LHCN-M2 (cell line): ENCODE measurements at regions not wholly inside any gene's neighbourhood (a gene's known extent, or its start where the extent isn't known, plus 50 kb on each side); places are given as distances from the start of the nearest gene placed in this dataset.
"Not testable (repeated sequence)": the region's sequence is repeated elsewhere in the genome, so short reads cannot be mapped to it uniquely, and the experiment has no call there.

Experiments used
- DNase-seq: peaks from one replicate; pipeline ENCODE4 v3.0.0-alpha.2; 2012; ENCODE audit warnings: low read depth

DNA sequence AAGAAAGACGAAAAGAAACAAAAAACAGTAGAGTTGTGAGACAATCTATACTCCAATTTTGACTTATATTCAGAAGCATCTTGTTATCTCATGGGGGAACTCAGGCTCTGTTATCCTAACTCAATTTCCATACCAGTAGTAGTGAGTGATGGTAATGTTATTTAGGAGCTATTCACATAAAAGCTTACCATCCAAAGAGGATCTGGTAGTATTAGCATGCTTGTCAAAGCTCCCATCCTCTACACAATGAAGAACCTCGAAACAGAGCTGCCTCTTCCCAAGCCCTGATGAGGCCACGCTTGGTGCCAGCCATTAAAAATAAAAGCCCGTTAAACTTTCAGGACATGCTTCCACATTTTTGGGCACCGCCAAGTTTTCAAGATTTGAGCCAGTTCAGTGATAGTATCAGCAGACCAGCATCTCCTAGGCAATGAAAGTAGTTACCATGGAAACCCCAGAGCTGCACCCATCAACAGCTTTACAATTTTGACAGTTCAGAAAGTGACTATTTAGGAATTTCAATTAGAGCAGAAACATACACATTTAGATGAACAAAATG is 173.3 kb downstream of the CD83 start:
- no peak for DNase-seq

DNA sequence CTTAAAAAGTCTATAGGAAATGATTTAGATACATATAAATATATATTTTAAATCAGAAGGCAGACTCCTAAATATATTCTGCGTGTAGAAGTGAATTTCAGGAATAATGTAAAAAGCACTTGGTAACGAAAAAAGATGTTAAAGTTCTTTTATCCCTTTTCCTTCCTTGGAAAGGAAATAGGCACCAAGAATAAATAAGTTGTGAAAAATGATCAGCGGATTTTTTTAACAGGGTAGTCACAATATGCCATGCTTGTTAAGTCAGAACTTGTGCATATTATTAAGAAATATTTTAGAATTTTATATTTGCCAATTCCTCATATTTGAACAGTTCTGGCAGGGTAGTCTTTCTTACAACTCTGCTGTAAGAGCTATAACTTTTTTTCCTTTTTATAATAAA is 173.8 kb downstream of the CD83 start:
- no peak for DNase-seq

DNA sequence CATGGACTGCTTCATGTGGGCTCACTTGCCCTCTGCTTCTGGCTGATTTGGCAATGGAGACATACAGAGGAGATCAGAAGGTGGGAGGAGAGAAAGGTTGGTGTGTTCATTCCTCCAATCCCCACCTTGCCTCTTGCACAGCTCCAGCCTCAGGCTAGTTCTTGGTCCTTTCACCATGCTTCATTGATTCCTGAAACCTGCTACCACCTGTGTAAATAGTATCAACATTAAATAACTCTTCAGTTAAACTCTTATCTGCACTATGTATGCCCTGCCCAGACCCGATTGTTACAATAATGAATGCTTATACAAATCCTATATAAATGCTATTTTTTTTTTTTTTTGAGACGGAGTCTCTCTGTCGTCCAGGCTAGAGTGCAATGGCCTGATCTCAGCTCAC is 174.5 kb downstream of the CD83 start:
- no peak for DNase-seq

DNA sequence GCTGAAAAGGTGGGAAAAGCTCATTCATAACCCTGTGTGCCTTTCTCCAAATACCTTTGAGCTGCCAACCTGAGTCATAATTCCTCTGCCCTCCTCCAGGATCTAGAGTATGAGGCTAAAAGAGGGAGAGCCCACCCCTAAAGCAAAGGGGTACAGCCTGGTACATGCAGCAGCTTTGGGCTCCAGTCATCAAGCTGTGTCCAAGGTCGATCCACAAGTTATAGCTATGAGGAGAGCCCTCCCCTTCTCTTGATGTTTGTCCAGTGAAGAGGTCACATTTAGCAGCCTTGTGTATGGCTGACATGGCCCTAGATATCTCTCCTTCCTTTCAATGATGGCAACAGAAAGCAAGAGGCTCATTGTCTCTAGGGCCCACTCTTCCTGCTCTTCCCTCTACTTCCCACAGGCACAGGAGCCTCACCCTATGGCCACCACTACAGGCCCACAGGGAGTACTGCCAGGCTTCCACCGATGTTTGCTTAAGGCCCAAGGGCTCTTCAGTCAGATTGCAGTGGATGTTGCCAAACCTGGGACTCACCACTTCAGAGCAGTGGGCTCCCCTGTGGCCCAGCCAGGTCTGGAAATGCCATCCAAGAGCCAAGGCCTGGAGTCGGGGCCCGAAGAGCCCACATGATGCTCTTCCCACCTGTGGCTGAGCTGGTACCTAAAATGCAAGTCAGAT is 176.8 kb downstream of the CD83 start:
- DNase-seq, result no peak

DNA sequence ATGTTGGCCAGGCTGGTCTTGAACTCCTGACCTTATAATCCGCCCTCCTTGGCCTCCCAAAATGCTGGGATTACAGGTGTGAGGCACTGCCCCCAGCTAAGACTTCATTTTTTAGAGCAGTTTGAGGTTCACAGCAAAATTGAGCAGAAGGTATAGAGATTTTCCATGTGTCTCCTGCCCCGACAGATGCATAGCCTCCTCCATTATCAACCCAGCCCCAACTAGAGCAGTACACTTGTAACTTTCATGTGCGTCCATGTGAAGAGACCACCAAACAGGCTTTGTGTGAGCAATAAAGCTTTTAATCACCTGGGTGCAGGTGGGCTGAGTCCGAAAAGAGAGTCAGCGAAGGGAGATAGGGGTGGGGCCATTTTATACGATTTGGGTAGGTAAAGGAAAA is 179.1 kb downstream of the CD83 start:
- not testable (repeated sequence) for DNase-seq

DNA sequence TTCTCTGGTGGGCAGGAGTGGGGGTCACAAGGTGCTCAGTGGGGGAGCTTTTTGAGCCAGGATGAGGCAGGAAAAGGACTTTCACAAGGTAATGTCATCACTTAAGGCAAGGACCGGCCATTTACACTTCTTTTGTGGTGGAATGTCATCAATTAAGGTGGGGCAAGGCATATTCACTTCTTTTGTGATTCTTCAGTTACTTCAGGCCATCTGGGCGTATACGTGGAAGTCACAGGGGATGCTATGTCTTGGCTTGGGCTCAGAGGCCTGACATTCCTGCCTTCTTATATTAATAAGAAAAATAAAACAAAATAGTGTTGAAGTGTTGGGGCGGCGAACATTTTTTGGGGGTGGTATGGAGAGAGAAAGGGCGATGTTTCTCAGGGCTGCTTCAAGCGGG is 179.5 kb downstream of the CD83 start:
- DNase-seq, result not testable (repeated sequence)

DNA sequence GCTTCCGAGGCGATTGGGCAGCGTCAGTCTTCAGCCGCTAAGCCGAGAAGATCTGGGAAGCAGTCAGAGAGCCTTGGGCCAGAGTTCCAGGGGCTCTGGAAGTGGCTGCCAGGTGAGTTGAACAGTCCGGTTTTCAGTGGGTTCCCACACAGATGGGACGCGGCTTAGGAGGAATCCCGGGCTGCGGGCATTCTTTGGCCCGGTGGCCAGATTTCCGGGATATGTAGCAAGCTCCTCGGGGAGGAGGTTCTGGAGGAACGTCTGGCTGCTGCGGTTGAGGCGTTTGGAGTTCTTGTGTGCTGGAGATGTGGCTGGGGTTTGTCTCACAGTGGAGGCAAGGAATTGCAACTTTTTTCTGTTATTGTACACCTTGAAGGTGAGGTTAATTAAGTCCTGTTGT is 182.6 kb downstream of the CD83 start:
- not testable (repeated sequence) for DNase-seq

DNA sequence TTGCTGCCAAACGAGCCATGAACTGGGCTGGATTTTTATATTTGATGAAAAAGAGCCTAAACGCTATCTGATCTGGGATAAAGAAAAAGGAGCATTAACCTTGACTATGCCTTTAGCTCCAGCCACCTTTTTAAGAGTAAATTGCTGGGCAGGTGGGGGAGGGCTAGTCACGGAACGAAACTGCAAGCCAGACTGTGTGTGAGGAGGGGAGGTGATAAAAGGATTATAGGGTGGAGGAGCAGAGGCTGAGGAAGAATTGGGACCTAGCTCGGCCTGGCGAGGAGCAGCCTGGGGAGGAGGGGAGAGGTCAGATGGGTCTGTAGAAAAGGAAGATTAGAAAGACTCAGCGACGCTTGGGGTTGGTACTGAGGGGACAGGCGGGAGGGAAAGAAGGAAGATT is 183.1 kb downstream of the CD83 start:
- DNase-seq, result not testable (repeated sequence)

DNA sequence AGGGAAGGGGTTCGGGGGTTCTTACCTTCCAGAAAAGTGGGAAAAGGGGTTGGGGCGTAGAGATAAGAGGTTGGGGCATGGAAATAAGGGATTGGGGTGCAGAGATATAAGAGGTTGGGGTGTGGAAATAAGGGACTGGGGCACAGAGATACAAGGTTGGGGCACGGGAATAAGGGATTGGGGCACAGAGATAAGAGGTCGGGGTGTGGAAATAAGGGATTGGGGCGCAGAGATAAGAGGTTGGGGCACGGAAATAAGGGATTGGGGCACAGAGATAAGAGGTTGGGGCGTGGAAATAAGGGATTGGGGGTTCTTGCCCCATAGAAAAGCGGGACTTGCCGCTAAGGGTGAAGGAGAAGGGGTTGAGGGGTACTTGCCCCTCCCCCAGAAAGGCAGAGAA is 183.9 kb downstream of the CD83 start:
- not testable (repeated sequence) for DNase-seq

DNA sequence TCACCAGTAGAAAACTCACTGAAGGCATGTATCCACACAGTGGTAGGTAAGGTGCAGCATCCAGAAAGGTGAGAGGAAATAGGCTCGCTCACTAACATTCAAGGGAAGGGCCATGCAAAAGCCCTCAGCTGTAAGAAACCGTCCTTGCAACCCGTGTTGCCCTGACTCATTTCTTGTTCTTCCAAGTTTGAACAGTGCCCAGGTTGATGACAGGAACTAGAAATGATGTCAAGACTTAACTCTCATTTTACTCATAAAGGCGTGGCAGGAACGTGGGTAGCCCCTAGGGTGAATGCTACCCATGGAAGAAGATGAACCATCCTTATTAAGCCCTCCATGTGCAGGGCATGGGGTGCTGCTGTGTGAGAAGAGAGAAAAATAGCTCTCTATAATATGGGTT is 187.6 kb downstream of the CD83 start:
- DNase-seq, result no peak

DNA sequence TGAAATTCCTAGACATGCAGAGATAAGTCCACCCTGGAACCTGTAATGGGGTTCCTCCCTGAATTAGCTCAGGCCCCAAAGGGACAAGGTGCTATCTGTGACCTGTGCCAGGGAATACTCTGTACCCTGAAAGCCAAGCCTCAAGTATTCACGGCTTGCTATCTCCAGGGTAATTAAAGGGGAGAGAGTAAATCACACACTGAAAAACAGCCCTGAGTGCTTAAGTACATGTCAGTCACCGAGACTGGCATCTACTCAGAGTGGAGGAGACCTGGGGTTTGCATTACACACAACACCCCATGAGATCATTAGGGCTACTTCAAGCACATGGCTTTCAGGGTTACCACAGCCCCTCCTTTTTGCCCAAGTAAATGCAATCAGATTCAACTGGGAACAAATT is 188.1 kb downstream of the CD83 start:
- no peak for DNase-seq

DNA sequence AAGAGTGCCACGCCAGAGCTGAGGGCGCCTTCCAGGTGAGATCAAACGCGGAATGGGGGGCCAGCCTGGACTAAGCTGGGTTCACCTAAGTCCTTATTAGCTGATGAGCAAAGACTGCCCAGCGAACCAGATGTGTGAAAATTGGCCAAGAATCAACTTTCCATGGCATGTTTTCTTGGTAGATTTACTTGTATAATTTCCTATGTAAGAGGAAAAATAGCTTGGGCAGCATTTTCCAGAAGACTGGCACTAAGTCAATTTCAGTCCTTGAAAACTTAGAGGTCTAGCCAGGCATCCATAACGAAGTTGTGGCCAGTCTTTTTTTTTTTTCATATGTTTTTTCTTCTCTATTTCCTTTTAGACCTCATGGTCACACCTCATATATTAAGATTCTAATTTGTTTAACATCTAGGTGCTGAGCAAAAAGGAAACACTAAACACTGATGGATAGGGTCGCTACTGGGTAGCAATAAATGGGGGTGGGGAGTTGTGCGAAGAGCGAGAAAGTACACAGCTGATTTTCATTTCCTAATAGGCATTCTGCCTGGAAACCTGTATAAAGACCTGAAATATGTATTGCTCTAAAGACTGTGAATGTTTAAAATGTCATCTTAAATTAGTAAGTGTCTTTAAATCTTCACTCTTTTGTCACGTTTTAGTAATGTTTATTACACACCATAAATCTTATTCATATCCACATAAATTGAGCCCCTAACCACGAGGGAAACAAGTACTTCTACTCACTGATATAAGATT is 188.8 kb downstream of the CD83 start:
- no peak for DNase-seq

DNA sequence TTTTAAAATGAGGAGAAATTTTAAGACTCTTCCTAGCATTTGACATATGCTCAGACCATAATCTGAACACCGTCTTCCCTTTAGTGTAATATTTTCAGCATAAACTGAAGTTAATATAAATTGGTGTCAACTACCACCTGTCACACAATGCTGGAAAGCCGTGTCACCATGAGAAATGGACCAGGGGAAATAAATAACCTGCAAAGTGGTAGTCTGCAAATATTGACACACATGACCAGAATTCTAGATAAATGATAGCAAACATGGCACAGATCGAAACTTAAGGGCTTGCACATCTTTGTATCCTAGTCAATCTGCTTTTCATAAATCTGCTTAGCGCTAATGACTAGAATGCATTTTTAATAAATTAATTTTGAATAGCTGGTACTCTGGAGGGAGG is 191.9 kb downstream of the CD83 start:
- no peak for DNase-seq

DNA sequence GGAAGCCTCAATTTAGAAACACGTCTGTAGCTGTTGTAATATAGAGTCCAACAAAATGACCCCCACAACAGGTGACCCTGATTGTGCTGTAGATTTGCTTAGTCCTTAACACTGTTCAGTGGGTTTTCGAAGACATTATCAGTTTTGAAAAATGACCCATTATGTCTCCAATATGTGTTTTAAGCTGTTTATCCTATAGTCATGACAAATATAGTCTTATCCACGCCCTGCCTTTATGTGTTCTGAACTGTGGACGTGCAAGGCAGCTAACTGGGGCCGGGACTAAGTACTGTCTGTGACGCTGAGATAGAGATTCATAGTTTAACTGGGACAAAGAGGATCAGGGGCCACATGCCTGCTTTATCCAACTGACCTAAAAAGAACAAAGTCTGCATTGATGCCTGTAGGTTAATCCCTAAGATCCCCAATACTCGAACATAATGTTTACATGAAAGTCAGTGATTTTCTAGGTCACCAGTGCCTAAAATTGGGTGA is 192.4 kb downstream of the CD83 start:
- no peak for DNase-seq

DNA sequence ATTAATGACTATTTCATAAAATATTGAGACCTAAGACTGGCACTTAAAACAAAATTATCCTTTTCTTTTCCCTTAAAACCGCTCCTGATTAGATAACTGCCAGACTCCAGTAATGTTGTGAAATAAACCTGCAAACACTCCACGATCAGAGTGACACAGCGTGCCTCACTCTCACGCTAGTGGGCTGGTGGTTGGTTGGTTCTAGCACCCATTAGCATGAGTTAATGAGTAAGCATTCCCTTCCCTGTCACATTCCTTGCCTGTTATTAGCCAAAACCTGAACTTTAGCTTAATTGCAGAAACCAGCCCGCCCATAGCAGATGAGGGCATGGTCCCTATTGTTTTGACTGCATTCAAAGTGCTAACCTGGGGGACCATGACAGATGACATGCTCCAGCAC is 193.4 kb downstream of the CD83 start:
- no peak for DNase-seq

DNA sequence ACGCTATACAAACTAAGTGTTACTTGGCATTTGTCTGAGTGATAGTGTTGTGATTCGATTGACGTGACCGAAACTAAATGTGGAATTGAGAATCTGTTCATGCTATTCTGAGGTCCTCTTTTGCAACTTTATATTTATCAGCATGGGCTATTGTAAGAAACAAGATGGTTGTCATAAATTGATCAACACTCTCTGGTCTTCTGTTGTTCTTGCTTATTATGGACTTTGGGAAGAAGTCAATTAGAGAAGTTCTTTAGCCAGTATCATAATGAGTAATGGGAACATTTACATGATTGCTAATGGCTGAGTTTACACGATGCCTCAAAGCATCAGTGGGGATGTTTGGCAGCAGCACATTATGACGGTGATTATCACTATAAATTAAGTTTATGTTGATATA is 195.0 kb downstream of the CD83 start:
- DNase-seq, result no peak

DNA sequence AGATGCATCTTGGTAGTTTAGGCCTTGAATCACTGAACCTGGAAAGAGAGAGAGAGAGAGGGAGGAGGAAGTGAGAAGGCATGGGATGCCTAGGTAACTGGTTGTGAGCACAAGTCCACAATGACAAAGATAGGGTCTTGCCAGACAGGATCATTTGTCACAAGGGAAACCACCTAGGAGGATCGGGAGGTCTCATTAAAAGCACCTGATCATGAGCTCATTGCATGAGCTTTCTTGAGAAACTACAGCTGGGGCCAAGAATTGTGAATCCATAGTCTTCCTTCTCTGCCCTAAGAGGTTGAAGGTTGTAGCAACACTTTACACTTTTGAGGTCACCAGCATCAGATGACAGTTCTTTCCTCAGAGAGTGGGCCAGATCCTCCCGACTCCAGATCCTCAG is 195.7 kb downstream of the CD83 start:
- DNase-seq, result no peak

DNA sequence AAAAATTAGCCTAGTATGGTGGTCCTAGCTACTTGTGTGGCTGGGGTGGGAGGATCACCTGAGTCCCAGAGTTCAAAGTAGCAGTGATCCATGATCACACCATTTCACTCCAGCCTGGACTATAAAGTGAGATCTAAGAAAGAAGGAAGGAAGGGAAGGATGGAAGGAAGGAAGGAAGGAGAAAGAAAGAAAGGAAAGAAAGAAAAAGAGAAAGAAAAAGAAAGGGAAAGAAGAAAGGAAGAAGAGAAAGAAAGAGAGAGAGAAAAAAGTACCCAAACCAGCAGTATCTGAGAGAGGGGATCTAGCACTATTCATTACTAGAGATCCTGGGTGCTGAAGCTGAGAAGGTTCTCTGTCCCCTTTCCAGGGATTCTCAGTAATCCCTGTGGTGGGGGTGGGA is 197.8 kb downstream of the CD83 start:
- DNase-seq, result no peak

DNA sequence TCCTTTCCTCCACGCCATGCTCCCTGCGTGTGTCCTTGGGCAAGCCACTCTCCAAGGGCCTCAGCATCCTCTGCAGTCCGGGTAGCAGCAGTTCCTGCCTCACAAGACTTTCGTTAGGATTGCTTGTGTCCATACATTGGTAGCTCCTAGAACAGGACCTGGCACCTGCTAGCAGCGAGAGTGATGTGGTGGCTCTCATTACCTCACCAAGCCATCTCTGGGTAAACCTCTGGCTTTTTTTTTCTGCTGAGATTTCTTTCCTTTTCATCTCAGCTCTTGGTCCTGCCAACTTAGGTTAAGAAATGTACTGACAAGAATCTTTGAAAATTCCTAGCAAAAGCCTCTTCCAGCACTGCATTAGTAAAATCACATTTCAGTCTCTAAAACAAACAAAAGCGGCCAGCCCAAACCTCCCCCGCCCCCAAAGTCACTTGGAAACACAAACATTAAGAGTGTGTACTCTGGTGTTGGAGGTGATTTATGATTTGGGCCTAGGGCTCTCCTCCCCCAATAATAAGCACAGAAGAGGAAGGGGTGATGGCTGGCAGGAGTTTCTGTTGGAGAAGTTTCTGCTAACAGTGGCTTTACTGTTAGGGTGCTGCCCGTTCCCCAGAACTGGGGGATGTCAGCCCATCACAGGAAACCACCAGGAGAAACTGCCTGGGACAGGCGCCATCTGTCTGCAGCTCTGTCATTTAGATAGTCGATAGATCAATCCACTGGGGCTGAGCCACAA is 199.2 kb downstream of the CD83 start:
- DNase-seq, result no peak

DNA sequence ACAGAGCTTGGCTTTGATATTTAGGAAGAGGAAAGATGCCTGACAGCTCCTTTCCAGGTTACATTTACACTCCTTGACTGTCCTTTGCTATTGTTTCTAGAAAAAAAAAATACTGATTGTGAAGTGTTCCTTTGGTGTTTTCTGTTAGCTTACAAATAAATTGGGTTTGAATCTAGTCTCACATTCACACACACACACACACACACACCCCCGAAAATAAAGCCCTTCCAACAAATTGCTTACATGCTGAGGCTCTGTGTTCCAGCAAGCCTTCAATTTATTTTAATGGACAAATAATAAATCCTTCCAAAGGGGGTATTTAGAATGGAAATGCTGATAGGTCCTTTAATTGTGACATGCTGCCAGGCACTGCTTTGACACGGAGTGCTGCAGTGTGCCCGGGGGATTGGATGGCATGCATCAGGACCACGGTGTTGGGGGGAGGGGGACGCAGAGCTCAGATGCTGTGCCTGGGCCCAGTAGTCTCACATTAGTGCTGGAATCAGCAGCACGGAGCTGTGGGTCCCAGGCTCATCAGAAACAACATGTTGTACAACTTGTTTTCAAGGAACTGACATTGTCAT is 199.9 kb downstream of the CD83 start:
- no peak for DNase-seq

DNA sequence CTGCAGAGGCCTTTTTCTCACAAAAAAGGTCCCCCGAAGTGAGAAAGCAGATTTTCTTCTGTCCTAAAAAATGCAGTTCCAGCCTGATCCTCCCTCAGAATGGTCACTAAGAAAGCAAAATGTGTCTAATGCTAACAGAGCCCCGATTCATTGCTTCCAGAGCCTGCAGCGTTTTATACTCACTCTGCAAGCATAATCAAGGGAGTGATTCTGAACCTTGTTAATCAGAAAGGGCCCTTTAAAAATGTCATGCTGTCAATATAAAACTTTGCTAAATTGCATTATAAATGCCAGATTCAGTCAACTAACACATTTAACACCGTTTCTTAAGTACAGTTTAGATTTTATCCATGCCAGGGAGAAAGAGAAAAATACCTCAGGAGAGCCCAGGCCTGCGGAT is 202.8 kb downstream of the CD83 start:
- DNase-seq, result no peak
